HG03432 (cell line): ENCODE measurements at regions not wholly inside any gene's neighbourhood (a gene's known extent, or its start where the extent isn't known, plus 50 kb on each side); places are given as distances from the start of the nearest gene placed in this dataset.

Source experiments
- ATAC-seq: cut with Tn5 transposase; IDR thresholded peaks from one replicate; pipeline ENCODE4 v1.9.1; 2021; ENCODE audit warnings: mild to moderate bottlenecking, moderate library complexity; ENCODE audit not compliant: unreplicated experiment

DNA sequence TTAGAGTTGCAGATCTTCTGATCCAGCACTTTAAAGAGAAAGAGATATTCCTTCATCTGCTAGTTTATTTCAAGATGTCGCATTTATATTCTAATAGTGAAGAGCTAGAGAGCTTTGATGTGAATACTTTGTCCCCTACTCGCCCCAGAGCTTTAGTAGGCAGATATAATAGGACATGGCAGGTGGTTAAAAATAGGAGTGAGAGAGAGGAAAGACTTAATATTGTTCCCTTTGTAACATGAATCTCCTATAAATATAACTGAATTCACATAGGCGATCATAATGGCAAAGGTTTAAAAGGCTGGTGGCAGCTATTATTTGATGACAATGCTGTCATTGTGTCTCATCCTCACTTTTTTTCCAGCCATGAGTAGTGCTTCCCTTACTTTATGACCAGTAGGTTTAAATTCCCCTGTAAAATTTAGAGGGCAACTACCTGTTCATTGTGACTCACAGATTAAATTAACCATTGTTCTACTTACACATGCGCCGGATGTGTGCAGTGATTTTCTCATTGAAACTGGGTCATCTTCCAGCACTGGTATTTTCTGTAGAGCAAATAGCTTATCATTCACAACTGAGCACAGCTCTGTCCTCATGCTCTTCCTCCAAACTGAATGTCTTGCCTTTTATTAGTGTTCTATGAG lies 906.7 kb upstream of the CELF2 start:
- ATAC-seq = no peak

- ATAC-seq = no peak
Measured at GRCh38 chr10:10118131-10118530, 899.5 kb upstream of the CELF2 start.

DNA sequence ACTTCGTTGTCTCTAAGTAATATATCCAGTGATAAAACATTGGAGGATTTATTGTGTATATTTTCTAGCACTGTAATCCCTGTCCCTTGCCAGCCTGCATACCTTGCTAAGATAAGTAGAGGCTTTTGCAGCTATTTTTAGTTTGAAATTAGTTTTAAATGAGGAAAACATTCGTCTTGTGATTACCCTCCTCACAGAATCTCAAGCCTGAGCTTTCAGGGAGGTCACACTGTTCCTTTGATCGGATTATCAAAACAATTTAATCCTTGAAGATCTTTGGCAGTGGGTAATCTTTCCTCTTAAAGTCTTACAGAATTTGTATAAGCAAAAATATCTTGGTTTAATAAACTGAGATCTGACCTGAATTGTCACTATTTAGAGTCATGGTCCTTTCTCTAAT lies 897.0 kb upstream of the CELF2 start:
- ATAC-seq = no peak

DNA sequence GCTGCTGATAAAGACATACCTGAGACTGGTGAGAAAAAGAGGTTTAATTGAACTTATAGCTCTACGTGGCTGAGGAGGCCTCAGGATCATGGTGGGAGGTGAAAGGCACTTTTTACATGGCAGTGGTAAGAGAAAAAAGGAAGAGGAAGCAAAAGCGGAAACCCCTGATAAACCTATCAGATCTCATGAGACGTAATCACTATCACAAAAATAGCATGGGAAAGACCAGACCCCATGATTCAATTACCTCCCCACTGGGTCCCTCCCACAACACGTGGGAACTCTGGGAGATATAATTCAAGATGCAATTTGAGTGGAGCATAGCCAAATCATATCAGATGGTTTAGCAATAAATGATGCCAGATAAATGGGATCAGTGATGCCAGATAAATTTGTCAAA lies 892.0 kb upstream of the CELF2 start:
- no peak for ATAC-seq

GRCh38 chr10:10126218-10126617 lies 891.5 kb upstream of the CELF2 start:
- no peak for ATAC-seq

GRCh38 chr10:10128387-10128786 lies 889.3 kb upstream of the CELF2 start:
- ATAC-seq = no peak

GRCh38 chr10:10130686-10131085 lies 887.0 kb upstream of the CELF2 start:
- ATAC-seq = no peak

DNA sequence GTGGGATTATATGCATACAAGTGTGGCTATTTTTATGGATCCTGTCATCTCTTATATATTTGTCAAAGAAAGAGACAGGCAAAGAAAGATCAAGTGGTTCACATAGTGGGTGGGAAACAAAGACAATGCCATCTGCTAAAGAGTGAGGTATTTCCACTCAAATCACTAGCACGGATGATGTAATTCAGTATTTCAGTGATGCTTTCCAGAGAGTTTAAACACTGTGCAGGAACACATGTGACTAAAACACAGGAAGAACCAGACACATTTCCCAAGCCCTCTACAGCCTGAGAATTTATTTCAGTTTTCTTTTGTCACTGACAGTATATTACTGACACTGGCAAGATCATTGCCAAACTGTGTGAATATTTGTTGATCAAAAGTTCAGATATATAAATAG lies 885.7 kb upstream of the CELF2 start:
- ATAC-seq = no peak

DNA sequence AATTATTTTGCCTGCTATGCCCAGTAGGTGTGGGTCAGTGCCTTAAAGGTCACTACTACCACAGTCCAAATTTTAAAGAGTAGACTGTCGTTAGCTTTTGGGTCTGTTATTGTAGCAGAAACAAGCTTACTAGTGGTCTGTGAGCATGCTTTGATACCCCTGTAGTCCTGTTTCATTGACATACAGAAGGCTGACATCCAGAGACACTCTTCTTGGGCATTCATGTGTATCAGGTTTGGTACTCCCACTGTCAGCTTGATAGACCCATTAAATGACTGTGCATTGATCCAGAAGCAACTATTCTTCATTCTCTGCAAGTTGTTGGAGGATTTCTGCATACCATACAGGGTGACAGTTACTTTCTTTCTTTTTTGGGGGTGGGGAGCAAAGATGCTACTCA lies 884.4 kb upstream of the CELF2 start:
- ATAC-seq = no peak

DNA sequence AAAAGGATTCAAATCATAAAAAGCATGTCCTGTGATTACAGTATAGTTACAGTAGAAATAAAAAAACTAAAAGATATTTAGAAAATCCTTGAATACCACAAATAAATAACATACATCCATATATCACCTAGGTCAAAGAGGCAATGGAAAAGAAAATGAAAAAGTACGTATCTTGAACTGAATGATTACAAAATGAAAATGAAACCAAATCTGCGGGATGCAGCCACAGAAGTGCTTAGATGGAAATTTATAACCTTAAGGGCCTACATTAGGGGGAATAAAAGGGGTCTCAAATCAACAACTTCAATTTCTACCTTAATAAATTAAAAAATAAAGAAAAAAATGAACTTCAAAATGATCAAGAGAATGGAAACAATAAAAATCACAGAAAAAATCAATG lies 879.0 kb upstream of the CELF2 start:
- ATAC-seq = peak; percentile 55

GRCh38 chr10:10141782-10142382 lies 875.8 kb upstream of the CELF2 start:
- ATAC-seq = no peak

DNA sequence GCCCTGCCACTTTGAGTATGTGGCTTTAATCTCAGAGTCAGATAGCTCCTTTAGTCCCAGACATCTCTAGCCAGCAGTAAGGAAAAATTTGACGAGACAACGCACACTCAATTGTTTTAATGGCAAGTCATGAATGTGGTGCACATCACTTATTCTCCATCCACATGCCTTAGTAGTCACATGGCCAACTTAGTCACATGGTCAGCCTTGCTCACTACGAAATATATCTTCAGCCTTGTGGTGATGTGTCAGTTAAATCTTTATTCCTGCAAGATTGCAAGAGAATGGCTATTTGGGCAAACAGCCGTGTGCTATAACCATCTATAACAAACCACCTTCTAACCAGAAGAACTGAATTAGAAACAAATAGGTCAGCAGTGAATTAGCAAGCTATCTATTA lies 871.1 kb upstream of the CELF2 start:
- no peak for ATAC-seq

- no peak for ATAC-seq
Measured at GRCh38 chr10:10149899-10150298, 867.8 kb upstream of the CELF2 start.

DNA sequence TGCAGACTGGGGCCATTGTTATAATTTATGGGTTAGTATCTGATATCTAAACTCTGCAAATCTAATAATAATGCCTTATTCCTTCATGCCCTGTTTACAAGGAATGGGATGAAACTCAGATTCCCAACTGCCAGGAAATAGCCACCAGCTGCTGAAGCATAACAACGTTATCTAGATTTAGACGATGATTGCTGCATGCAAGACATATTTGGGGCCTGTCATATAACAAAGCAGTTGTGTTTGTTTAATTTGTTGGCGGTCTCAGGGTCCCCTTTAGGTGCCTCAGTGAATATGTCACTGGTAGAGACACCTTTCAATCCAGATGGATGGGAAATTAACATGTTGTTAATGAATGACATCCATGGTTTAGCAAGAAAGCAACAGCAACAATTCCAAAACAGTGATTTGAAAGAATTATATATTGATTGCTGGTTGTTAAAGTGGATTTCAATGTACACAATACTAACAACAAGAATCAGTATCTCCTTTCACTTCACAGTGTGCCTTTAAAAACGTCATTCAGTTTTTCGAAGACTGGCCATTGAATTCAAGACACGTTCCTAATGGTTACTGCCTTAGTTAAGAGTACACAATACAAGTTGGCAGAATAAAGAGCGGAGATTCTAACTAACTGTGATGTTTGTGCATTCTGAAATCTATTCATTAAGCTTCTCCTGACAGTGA lies 860.6 kb upstream of the CELF2 start:
- no peak for ATAC-seq

DNA sequence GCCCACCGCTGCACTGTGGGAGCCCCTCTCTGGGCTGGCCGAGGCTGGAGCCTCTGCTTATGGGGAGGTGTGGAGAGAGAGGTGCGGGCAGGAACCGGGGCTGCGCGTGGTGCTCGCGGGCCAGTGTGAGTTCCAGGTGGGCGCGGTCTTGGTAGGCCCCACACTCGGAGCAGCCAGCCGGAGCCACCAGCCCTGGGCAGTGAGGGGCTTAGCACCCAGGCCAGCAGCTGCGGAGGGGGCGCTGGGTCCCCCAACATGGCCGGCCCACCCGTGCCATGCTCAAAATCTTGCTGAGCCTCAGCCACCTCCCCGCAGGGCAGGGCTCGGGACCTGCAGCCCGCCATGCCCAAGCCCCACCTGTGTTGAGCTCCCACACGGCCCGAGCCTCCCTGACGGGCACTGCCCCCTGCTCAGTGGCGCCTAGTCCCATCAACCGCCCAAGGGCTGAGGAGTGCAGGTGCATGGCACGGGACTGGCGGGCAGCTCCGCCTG lies 856.8 kb upstream of the CELF2 start:
- no peak for ATAC-seq

- ATAC-seq = no peak
Measured at GRCh38 chr10:10164848-10165247, 852.8 kb upstream of the CELF2 start.

DNA sequence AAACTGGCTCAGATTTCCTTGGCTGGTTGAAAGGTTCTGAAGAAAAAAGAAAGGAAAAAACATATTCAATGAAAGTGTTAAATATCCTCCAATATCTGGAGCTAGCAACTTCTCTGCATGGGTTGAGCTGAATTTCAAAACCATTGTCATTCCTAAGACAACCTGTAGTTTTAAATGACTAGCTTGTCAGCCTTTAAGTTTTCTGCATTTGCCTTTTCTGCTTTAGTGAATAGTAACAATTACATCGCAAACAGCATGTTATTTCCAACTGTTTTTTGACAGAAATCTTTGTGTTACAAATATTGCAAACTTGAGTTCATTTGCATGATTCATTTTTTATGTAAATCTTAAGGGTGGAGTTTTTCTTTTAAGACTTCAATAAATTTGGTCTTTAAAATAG lies 852.3 kb upstream of the CELF2 start:
- no peak for ATAC-seq

DNA sequence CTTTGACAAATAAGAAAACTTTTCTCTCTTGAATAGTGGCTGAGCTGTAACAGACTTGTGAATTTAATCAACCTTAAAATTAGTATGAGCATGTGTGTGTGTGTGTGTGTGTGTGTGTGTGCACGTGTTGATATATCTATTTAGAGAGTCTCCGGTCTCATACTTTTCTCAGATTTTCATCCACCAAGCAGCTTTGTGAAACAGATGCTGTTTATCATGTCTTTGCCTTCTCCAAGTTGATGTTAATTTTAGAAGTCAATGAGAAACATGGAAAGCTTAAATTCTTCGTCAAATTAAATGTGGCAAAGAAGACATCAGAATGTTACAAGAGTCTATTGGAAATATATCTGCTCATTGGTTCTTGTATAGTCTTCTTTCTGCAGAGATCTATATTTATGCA lies 839.2 kb upstream of the CELF2 start:
- ATAC-seq = no peak

GRCh38 chr10:10193848-10194247 lies 823.8 kb upstream of the CELF2 start:
- ATAC-seq = no peak

- ATAC-seq = no peak
Measured at GRCh38 chr10:10196701-10197100, 821.0 kb upstream of the CELF2 start.

DNA sequence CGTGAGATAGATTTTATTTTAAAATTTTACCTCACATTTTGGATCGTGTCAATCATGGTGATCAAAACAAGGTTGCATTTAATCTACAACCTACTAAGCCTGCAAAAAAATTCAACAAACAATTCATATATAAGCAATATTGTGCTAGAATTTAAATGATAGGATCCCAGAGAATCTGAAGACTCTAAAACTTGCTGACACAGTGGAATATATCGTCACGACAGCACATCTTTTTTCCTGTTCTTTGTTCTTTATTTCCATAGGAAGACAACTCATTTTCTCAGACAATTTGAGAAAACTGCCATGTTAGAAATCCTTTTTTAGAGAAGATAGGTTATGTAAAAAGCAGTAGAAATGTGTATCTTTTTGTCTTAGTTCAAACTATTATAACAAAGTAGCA lies 820.2 kb upstream of the CELF2 start:
- ATAC-seq = no peak

- ATAC-seq = no peak
Measured at GRCh38 chr10:10198363-10198762, 819.3 kb upstream of the CELF2 start.
